Mesenchymal stem cell (in vitro differentiated cells and primary cell): ENCODE measurements at regions not wholly inside any gene's neighbourhood (a gene's known extent, or its start where the extent isn't known, plus 50 kb on each side); places are given as distances from the start of the nearest gene placed in this dataset.

Source experiments
- DNase-seq: peaks from one replicate; pipeline ENCODE4 v3.0.0-alpha.2; 2013
- H2AFZ ChIP-seq: one replicate; pipeline ENCODE4 v1.6.1; 2013; ENCODE audit warnings: low read depth, mild to moderate bottlenecking, control low read depth, inconsistent platforms, low read length, moderate library complexity
- H2AK5ac ChIP-seq: 2 replicates; pipeline ENCODE4 v1.6.1; 2013; ENCODE audit warnings: low read length, moderate library complexity, mild to moderate bottlenecking, inconsistent platforms; ENCODE audit not compliant: severe bottlenecking
- H2BK120ac ChIP-seq: one replicate; pipeline ENCODE4 v1.6.1; 2013; ENCODE audit warnings: low read depth, mild to moderate bottlenecking, inconsistent platforms, low read length, moderate library complexity
- H2BK12ac ChIP-seq, 2 experiments: one replicate each; pipeline ENCODE4 v1.6.1; 2013; ENCODE audit warnings: inconsistent platforms in 2 of 2, low read length in 2 of 2, mild to moderate bottlenecking in 2 of 2, moderate library complexity in 2 of 2, control low read depth in 1 of 2
- H2BK15ac ChIP-seq: one replicate; pipeline ENCODE4 v1.6.1; 2013; ENCODE audit warnings: mild to moderate bottlenecking, low read depth, inconsistent platforms; ENCODE audit not compliant: poor library complexity, severe bottlenecking
- H2BK5ac ChIP-seq: 2 replicates; pipeline ENCODE4 v1.6.1; 2013; ENCODE audit warnings: low read depth, mild to moderate bottlenecking, low read length, control low read depth, inconsistent platforms; ENCODE audit not compliant: poor library complexity, severe bottlenecking
- H3K14ac ChIP-seq, 2 experiments: one replicate each; pipeline ENCODE4 v1.6.1; 2013; ENCODE audit warnings: inconsistent platforms in 2 of 2, low read length in 2 of 2, control low read depth in 1 of 2, mild to moderate bottlenecking in 1 of 2, moderate library complexity in 1 of 2
- H3K18ac ChIP-seq, 2 experiments: one replicate each; pipeline ENCODE4 v1.6.1; 2013; ENCODE audit warnings: inconsistent platforms in 2 of 2, low read length in 2 of 2, control low read depth in 1 of 2, low read depth in 1 of 2, mild to moderate bottlenecking in 1 of 2
- H3K23ac ChIP-seq, 2 experiments: one replicate each; pipeline ENCODE4 v1.6.1; 2013; ENCODE audit warnings: inconsistent platforms in 2 of 2, low read length in 2 of 2, mild to moderate bottlenecking in 2 of 2, moderate library complexity in 2 of 2, control low read depth in 1 of 2
- H3K27ac ChIP-seq: 2 replicates; pipeline ENCODE4 v1.5.1; 2013; ENCODE audit warnings: mild to moderate bottlenecking, moderate library complexity, low read length, control low read depth, inconsistent platforms; ENCODE audit not compliant: poor library complexity, severe bottlenecking
- H3K27me3 ChIP-seq, 2 experiments: 2 replicates each; pipeline versions ENCODE4 v1.6.1 to v1.7.0; 2013; ENCODE audit warnings: low read length in 2 of 2, mild to moderate bottlenecking in 2 of 2, moderate library complexity in 2 of 2, control low read depth in 1 of 2, inconsistent platforms in 1 of 2; ENCODE audit not compliant: control insufficient read depth in 1 of 2, insufficient read depth in 1 of 2
- H3K36me3 ChIP-seq, 2 experiments: 2 replicates each; pipeline versions ENCODE4 v1.6.1 to v1.7.0; 2013; ENCODE audit warnings: low read length in 2 of 2, control low read depth in 1 of 2, inconsistent platforms in 1 of 2, low read depth in 1 of 2, mild to moderate bottlenecking in 1 of 2; ENCODE audit not compliant: insufficient read depth in 2 of 2, control insufficient read depth in 1 of 2
- H3K4ac ChIP-seq, 2 experiments: one replicate each; pipeline ENCODE4 v1.6.1; 2013; ENCODE audit warnings: inconsistent platforms in 2 of 2, low read length in 2 of 2, mild to moderate bottlenecking in 2 of 2, moderate library complexity in 2 of 2, control low read depth in 1 of 2, low read depth in 1 of 2
- H3K4me1 ChIP-seq: 2 replicates; pipeline ENCODE4 v1.6.1; 2013; ENCODE audit warnings: low read depth, low read length, control low read depth; ENCODE audit not compliant: control insufficient read depth, insufficient read depth
- H3K4me2 ChIP-seq: 2 replicates; pipeline ENCODE4 v1.6.1; 2013; ENCODE audit warnings: low read length, mild to moderate bottlenecking, inconsistent platforms; ENCODE audit not compliant: poor library complexity, severe bottlenecking
- H3K4me3 ChIP-seq, 2 experiments: 2 replicates each; pipeline versions ENCODE4 v1.5.1 to v1.7.0; 2013; ENCODE audit warnings: low read length in 2 of 2, mild to moderate bottlenecking in 2 of 2, control low read depth in 1 of 2, low read depth in 1 of 2; ENCODE audit not compliant: insufficient read depth in 1 of 2
- H3K79me1 ChIP-seq: replicated peaks from 2 replicates; pipeline ENCODE4 v1.6.1; 2013; ENCODE audit warnings: mild to moderate bottlenecking, control low read depth, low read length, inconsistent platforms; ENCODE audit not compliant: poor library complexity, severe bottlenecking
- H3K9ac ChIP-seq: 2 replicates; pipeline ENCODE4 v1.7.0; 2013; ENCODE audit warnings: mild to moderate bottlenecking, low read length, moderate library complexity
- H3K9me3 ChIP-seq: 2 replicates; pipeline ENCODE4 v1.7.0; 2013; ENCODE audit warnings: mild to moderate bottlenecking, low read length; ENCODE audit not compliant: control insufficient read depth
- H4K8ac ChIP-seq: one replicate; pipeline ENCODE4 v1.6.1; 2013; ENCODE audit warnings: inconsistent platforms, mild to moderate bottlenecking, low read length, moderate library complexity
- H4K91ac ChIP-seq: one replicate; pipeline ENCODE4 v1.6.1; 2013; ENCODE audit warnings: mild to moderate bottlenecking, low read length, inconsistent platforms
- WGBS: methylation state at CpG from one replicate; pipeline ENCODE4 v1.1.7; 2013; ENCODE audit warnings: mixed read lengths; 5-methylcytosine and 5-hydroxymethylcytosine counted together

GRCh38 chr18:46250084-46250811, 146.1 kb downstream of the HAUS1 start:
- Histone ChIP-seq H3K9ac (no peak overlapping the region), H3K79me1 (peaks cover 4% of the 10 kb centered on the region), H2BK12ac (no peak overlapping the region), H2AFZ (no peak overlapping the region), H3K4me2 (no peak overlapping the region), H3K27me3 (no peaks in the 10 kb centered on the region), H4K91ac (no peak overlapping the region), H3K23ac (no peak overlapping the region), H3K14ac (no peak overlapping the region), H3K4me1 (peaks cover 16% of the 10 kb centered on the region), H3K4me3 (no peak overlapping the region), H2BK120ac (no peak overlapping the region), H3K18ac (no peak overlapping the region), H2BK5ac (no peak overlapping the region), H3K27ac (peak overlapping the region; percentile 95), H3K4ac (no peak overlapping the region), H3K36me3 (peaks cover 3 to 5% of the 10 kb centered on the region in 2 experiments), H2BK15ac (no peak overlapping the region), H2AK5ac (no peak overlapping the region), H3K9me3 (no peaks in the 10 kb centered on the region), H4K8ac (no peak overlapping the region)
- peak; percentile 91 for DNase-seq
- WGBS: 50% methylated on average over 4 of the region's 4 CpGs

- no peak overlapping the region for H3K9ac ChIP-seq
- H2AK5ac ChIP-seq: peak overlapping the region; percentile 78
- no peak overlapping the region for H2AFZ ChIP-seq
- no peak overlapping the region for H3K14ac ChIP-seq
- no peak overlapping the region for H2BK120ac ChIP-seq
- H3K36me3 ChIP-seq: peaks cover 3 to 5% of the 10 kb centered on the region in 2 experiments
- H3K23ac ChIP-seq: no peak overlapping the region
- H2BK12ac ChIP-seq: no peak overlapping the region
- H2BK15ac ChIP-seq: no peak overlapping the region
- peaks cover 4% of the 10 kb centered on the region for H3K79me1 ChIP-seq
- 88% methylated on average over 2 of the region's 2 CpGs for WGBS
- H3K27ac ChIP-seq: peak overlapping the region; percentile 95
- peak overlapping the region; percentile 15 for H2BK5ac ChIP-seq
- H4K91ac ChIP-seq: no peak overlapping the region
- H4K8ac ChIP-seq: peak overlapping the region; percentile 6
- no peaks in the 10 kb centered on the region for H3K9me3 ChIP-seq
- no peak overlapping the region for H3K18ac ChIP-seq
- no peak for DNase-seq
- H3K4ac ChIP-seq: peak overlapping the region in 1 of 2 experiments; percentile 67
- peaks cover 17% of the 10 kb centered on the region for H3K4me1 ChIP-seq
- no peak overlapping the region for H3K4me3 ChIP-seq
- no peak overlapping the region for H3K4me2 ChIP-seq
- H3K27me3 ChIP-seq: no peaks in the 10 kb centered on the region
These were observed 146.6 kb downstream of the HAUS1 start for GRCh38 chr18:46250812-46251173.

GRCh38 chr18:46252759-46253158, 148.6 kb downstream of the HAUS1 start:
- Histone ChIP-seq H3K14ac (no peak overlapping the region), H2BK120ac (no peak overlapping the region), H3K23ac (no peak overlapping the region), H3K27me3 (no peaks in the 10 kb centered on the region), H3K9ac (no peak overlapping the region), H4K91ac (no peak overlapping the region), H2BK5ac (no peak overlapping the region), H3K79me1 (peaks cover 5% of the 10 kb centered on the region), H3K18ac (no peak overlapping the region), H3K4me2 (no peak overlapping the region), H3K9me3 (no peaks in the 10 kb centered on the region), H2AFZ (no peak overlapping the region), H2BK15ac (no peak overlapping the region), H3K36me3 (peaks cover 4 to 5% of the 10 kb centered on the region in 2 experiments), H3K4me3 (no peak overlapping the region), H4K8ac (no peak overlapping the region), H3K4ac (no peak overlapping the region), H2AK5ac (no peak overlapping the region), H3K27ac (no peak overlapping the region), H3K4me1 (peaks cover 12% of the 10 kb centered on the region), H2BK12ac (no peak overlapping the region)
- 83% methylated on average over 2 of the region's 2 CpGs for WGBS
- peak; percentile 39 for DNase-seq

GRCh38 chr18:46253498-46253897, 149.3 kb downstream of the HAUS1 start:
- Histone ChIP-seq H3K4me1 (peaks cover 10% of the 10 kb centered on the region), H2AFZ (no peak overlapping the region), H3K14ac (no peak overlapping the region), H3K18ac (no peak overlapping the region), H4K91ac (no peak overlapping the region), H3K4ac (no peak overlapping the region), H3K9me3 (no peaks in the 10 kb centered on the region), H3K79me1 (peaks cover 3% of the 10 kb centered on the region), H2BK120ac (no peak overlapping the region), H3K4me3 (no peak overlapping the region), H3K27me3 (no peaks in the 10 kb centered on the region), H3K4me2 (no peak overlapping the region), H4K8ac (no peak overlapping the region), H3K9ac (no peak overlapping the region), H2BK15ac (no peak overlapping the region), H3K27ac (peak overlapping the region; percentile 56), H3K23ac (no peak overlapping the region), H2BK12ac (no peak overlapping the region), H3K36me3 (peaks cover 5 to 7% of the 10 kb centered on the region in 2 experiments), H2AK5ac (peak overlapping the region; percentile 69), H2BK5ac (no peak overlapping the region)
- DNase-seq: peak; percentile 54
- WGBS: 100% methylated on average over 2 of the region's 2 CpGs
